Breast epithelium (tissue), 4 donors: ENCODE measurements at regions not wholly inside any gene's neighbourhood (a gene's known extent, or its start where the extent isn't known, plus 50 kb on each side); places are given as distances from the start of the nearest gene placed in this dataset.
"Not testable (repeated sequence)": the region's sequence is repeated elsewhere in the genome, so short reads cannot be mapped to it uniquely, and the experiment has no call there.

ENCODE experiments used
- DNase-seq, 2 donors: peaks; one replicate each; pipeline ENCODE4 v3.0.0-alpha.2; 2019; ENCODE audit warnings: low spot score in 2 of 2
- H3K27ac ChIP-seq, 2 donors: fragments of 200-600 bp; sonication (generic) in 1 of 2; one replicate each; pipeline ENCODE4 v1.5.1; 2016 to 2019; ENCODE audit warnings: mild to moderate bottlenecking in 1 of 2
- H3K27me3 ChIP-seq, 2 donors: fragments of 200-600 bp; sonication (generic) in 1 of 2; one replicate each; pipeline versions ENCODE4 v1.5.1 to v1.6.0; 2017 to 2019; ENCODE audit warnings: control low read depth in 1 of 2, mild to moderate bottlenecking in 1 of 2
- H3K36me3 ChIP-seq: fragments of 200-600 bp; one replicate; pipeline ENCODE4 v1.5.1; 2019
- H3K4me1 ChIP-seq, 2 donors: fragments of 200-600 bp; sonication (generic); one replicate each; pipeline ENCODE4 v1.5.1; 2016 to 2019; ENCODE audit warnings: control low read depth in 1 of 2
- H3K4me3 ChIP-seq, 3 donors: fragments of 200-600 bp; sonication (generic); 1 replicate in 2 of 3; 2 replicates in 1 of 3; pipeline ENCODE4 v1.5.1; 2016 to 2019; ENCODE audit warnings: mild to moderate bottlenecking in 3 of 3, moderate library complexity in 2 of 3
- H3K9me3 ChIP-seq, 2 donors: fragments of 200-600 bp; sonication (generic) in 1 of 2; one replicate each; pipeline ENCODE4 v1.5.1; 2016 to 2019; ENCODE audit warnings: control low read depth in 1 of 2
- POLR2A ChIP-seq: fragments of 450-650 bp; IDR thresholded peaks from one replicate; pipeline ENCODE4 v1.6.1; 2016; ENCODE audit warnings: antibody characterized with exemption, mild to moderate bottlenecking, moderate library complexity
- POLR2AphosphoS5 ChIP-seq, 3 donors: sonication (generic); formaldehyde crosslinking; IDR thresholded peaks; one replicate each; pipeline ENCODE4 v1.6.1; 2017; ENCODE audit warnings: antibody characterized with exemption in 3 of 3
- intact Hi-C: fragments of 100-400 bp; cut with DNase I; formaldehyde crosslinking; loops from one replicate; pipeline ENCODE4 v1.15.1; 2023; ENCODE audit warnings: low total_unique reads
- TF ChIP-seq, protein P1 (sequence below), 3 donors: fragments of 450-650 bp; IDR thresholded peaks; one replicate each; pipeline ENCODE4 v1.5.1; 2016 to 2017; ENCODE audit warnings: antibody characterized with exemption in 3 of 3, mild to moderate bottlenecking in 3 of 3, moderate library complexity in 3 of 3

DNA sequence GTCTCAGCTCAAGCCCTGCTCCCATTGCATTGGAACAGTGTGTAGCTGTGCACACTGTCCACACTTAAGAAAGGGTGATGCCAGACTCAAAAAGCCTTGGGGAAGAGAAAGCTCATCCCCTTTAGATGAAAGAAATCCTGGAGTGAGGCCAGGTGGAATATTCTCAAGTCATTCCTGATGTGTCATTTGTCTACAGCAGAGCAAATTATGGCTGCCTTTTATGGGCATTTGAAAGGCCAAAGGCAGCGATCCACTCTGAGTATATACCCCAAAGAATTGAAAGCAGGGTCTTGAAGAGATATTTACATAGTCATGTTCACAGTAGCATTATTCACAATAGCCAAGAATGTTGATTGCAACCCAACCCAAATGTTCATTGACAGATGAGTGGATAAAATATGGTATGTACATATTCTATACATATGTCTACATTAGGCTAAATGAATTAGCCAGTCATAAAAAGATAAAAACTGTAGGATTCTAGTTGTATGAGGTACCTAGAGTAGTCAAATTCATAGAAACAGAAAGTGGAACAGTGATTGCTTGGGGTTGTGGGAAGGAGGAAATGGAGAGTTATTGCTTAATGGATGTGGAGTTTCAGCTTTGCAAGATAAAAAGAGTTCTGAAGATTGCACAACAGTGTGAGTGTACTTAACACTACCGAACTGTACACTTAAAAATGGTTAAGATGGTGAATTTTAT lies 214.9 kb downstream of the KCNRG start:
- TF ChIP-seq, protein P1, sequence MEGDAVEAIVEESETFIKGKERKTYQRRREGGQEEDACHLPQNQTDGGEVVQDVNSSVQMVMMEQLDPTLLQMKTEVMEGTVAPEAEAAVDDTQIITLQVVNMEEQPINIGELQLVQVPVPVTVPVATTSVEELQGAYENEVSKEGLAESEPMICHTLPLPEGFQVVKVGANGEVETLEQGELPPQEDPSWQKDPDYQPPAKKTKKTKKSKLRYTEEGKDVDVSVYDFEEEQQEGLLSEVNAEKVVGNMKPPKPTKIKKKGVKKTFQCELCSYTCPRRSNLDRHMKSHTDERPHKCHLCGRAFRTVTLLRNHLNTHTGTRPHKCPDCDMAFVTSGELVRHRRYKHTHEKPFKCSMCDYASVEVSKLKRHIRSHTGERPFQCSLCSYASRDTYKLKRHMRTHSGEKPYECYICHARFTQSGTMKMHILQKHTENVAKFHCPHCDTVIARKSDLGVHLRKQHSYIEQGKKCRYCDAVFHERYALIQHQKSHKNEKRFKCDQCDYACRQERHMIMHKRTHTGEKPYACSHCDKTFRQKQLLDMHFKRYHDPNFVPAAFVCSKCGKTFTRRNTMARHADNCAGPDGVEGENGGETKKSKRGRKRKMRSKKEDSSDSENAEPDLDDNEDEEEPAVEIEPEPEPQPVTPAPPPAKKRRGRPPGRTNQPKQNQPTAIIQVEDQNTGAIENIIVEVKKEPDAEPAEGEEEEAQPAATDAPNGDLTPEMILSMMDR (IDR thresholded peaks at IDR 0.05): no peak
- TF ChIP-seq POLR2AphosphoS5 (IDR thresholded peaks at IDR 0.05) (no peak), POLR2A (no peak)
- Histone ChIP-seq H3K36me3 (no peaks in the 10 kb centered on the region), H3K4me1 (no peaks in the 10 kb centered on the region), H3K4me3 (no peak overlapping the region), H3K27ac (no peak overlapping the region), H3K27me3 (no peaks in the 10 kb centered on the region), H3K9me3 (no peaks in the 10 kb centered on the region)
- intact Hi-C loops: no loop called here
- no peak for DNase-seq

DNA sequence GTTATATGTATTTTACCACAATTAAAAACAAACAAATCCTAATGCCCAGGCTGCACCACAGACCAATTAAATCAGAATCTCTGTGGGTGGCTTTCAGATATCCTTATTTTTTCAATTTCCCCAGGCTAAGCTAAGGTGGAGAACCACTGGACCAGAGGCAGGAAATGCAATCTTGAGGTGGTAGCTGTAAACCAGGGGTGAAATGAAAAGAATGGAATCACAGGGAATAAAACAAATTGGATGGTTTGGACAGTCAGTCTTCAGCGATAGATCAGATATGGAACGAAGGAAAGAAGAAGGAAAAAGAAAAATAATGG lies 215.4 kb downstream of the KCNRG start:
- Histone ChIP-seq H3K36me3 (no peaks in the 10 kb centered on the region), H3K27ac (no peak overlapping the region), H3K4me3 (no peak overlapping the region), H3K27me3 (no peaks in the 10 kb centered on the region), H3K4me1 (no peaks in the 10 kb centered on the region), H3K9me3 (no peaks in the 10 kb centered on the region)
- no peak for DNase-seq
- TF ChIP-seq, protein P1 (IDR thresholded peaks at IDR 0.05): no peak
- TF ChIP-seq POLR2A (no peak), POLR2AphosphoS5 (IDR thresholded peaks at IDR 0.05) (no peak)
- intact Hi-C loops: no loop called here

DNA sequence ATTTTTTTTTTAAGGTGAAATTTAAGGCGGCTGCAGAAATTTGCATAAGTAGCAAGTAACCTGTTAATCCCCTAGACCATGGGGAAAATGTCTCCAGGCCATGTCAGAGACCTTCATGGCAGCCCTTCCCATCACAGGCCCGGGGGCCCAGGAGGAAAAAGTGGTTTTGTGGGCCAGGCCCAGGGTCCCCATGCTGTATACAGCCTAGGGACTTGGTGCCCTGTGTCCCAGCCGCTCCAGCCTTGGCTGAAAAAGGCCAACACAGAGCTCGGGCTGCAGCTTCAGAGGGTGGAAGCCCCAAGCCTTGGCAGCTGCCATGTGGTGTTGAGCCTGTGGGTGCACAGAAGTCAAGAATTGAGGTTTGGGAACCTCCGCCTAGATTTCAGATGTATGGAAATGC lies 218.3 kb downstream of the KCNRG start:
- H3K9me3 ChIP-seq, H3K27ac ChIP-seq, H3K27me3 ChIP-seq, H3K4me3 ChIP-seq, DNase-seq, H3K4me1 ChIP-seq, H3K36me3 ChIP-seq, intact Hi-C loops: not testable (repeated sequence)

DNA sequence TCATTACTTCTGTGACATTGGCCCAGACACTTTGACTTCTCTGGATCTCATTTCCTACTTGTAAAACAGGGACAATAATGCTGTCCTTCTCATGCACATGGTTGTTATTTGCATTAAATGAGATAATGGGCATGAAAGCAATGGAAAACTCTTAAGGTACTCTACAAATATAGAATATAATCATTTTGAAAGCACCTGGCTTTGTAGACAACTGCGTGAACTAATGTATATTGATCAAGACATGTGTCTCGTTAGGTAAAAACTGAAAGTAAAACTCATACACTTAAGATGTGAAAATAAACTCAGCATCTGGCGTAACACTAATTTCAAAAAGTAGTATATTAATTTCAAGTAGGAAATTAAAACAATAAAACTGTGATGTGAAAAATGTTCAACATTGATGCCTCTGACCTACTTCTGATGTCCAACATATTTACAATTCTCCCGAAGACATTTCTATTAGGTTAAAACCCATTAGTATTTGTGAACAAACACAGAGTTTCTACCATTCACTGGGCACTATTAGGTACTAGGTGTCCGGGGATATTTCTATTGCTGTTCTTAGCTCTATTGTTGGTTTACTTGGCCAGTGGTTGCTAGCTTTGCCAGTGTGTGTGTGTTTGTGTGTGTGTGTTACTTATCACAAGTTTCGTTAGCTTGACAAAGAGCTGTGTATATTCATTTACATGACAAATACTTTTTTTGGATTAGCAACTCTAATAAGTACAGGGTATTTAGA lies 220.5 kb downstream of the KCNRG start:
- H3K4me1 ChIP-seq: no peaks in the 10 kb centered on the region
- no peak overlapping the region for H3K27ac ChIP-seq
- H3K27me3 ChIP-seq: no peaks in the 10 kb centered on the region
- no peaks in the 10 kb centered on the region for H3K9me3 ChIP-seq
- TF ChIP-seq POLR2A (no peak), POLR2AphosphoS5 (IDR thresholded peaks at IDR 0.05) (no peak)
- TF ChIP-seq, protein P1 (IDR thresholded peaks at IDR 0.05): no peak
- H3K4me3 ChIP-seq: no peak overlapping the region
- intact Hi-C loops: no loop called here
- DNase-seq: no peak
- H3K36me3 ChIP-seq: no peaks in the 10 kb centered on the region

DNA sequence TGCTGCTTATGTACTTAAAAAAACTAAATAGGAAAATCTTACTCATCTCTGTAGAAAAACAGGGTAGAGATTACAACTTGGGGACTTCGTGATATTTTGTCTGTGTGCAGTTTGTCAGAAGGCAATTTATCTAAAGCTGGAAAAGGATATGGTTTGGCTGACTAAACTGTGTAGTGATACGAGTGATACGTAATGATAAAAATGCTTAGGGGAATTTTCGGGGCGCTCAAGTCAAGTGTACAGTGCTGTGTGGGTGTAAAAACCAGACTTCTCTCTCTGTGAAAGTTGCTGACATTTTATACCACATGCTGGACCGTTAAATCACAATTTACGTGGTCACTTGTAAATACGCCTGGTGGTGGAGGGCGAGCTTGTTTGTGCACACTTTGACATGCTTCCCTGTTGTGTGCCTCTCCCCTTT lies 221.7 kb downstream of the KCNRG start:
- TF ChIP-seq POLR2A (no peak), POLR2AphosphoS5 (IDR thresholded peaks at IDR 0.05) (no peak)
- TF ChIP-seq, protein P1 (IDR thresholded peaks at IDR 0.05): no peak
- H3K4me3 ChIP-seq: no peak overlapping the region
- no peaks in the 10 kb centered on the region for H3K4me1 ChIP-seq
- no peak for DNase-seq
- H3K27ac ChIP-seq: no peak overlapping the region
- H3K9me3 ChIP-seq: no peaks in the 10 kb centered on the region
- no peaks in the 10 kb centered on the region for H3K36me3 ChIP-seq
- no peaks in the 10 kb centered on the region for H3K27me3 ChIP-seq
- intact Hi-C loops: no loop called here
